ENCODE measurements at regions not wholly inside any gene's neighbourhood (a gene's known extent, or its start where the extent isn't known, plus 50 kb on each side); places are given as distances from the start of the nearest gene placed in this dataset.

DNA sequence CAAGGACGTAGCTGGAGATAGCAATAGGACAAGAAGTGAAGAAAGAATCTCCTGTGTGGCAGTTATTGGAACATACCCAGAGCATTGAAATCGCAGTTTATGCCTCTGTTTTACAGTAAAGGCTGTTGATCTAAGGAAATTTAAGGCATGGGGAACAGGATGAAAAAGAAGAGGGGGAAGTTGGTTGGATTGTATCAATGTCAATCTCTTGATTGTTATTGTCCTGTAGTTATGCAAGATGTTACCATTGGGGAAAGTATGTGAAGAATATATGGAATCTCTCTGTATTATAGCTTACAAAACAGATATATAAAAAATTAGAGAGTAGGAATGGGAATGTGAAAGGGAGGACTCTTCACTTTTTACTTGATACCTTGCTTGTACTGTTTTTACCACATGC, 195.6 kb upstream of the NREP start:
- TF ChIP-seq CTCF (conservative IDR thresholded peaks at IDR 0.05 in 1 of 2, IDR thresholded peaks at IDR 0.05 in 1 of 2; ENCODE audit: extremely low read depth in 1 of 2, insufficient read depth in 1 of 2, low read depth in 1 of 2, low read length in 2 of 2) (no peak), EZH2 (IDR thresholded peaks at IDR 0.05; ENCODE audit: borderline replicate concordance, low read length) (no peak)
